Neutrophil (primary cell): ENCODE measurements at regions not wholly inside any gene's neighbourhood (a gene's known extent, or its start where the extent isn't known, plus 50 kb on each side); places are given as distances from the start of the nearest gene placed in this dataset.

ENCODE experiments used
- H3K27ac ChIP-seq: fragments of 200-600 bp; sonication (generic); 2 replicates; pipeline ENCODE4 v1.5.1; 2016; ENCODE audit warnings: mild to moderate bottlenecking, moderate library complexity
- H3K27me3 ChIP-seq: fragments of 200-600 bp; sonication (generic); 2 replicates; pipeline ENCODE4 v1.6.0; 2016; ENCODE audit warnings: mild to moderate bottlenecking
- H3K36me3 ChIP-seq: fragments of 200-600 bp; sonication (generic); 2 replicates; pipeline ENCODE4 v1.5.1; 2017
- H3K4me1 ChIP-seq, 2 experiments: fragments of 200-600 bp in 1 of 2; sonication (generic) in 1 of 2; 1 replicate in 1 of 2; 2 replicates in 1 of 2; pipeline versions ENCODE4 v1.5.1 to v1.6.1; 2013 to 2016; ENCODE audit warnings: low read depth in 1 of 2, low read length in 1 of 2, mild to moderate bottlenecking in 1 of 2, moderate library complexity in 1 of 2; ENCODE audit not compliant: control insufficient read depth in 1 of 2, insufficient read depth in 1 of 2
- H3K4me3 ChIP-seq, 2 experiments: fragments of 200-600 bp in 1 of 2; sonication (generic) in 1 of 2; 1 replicate in 1 of 2; 2 replicates in 1 of 2; pipeline ENCODE4 v1.5.1; 2013 to 2016; ENCODE audit warnings: low read depth in 1 of 2, low read length in 1 of 2, mild to moderate bottlenecking in 1 of 2, moderate library complexity in 1 of 2
- H3K9me3 ChIP-seq: fragments of 200-600 bp; sonication (generic); 2 replicates; pipeline ENCODE4 v1.5.1; 2016
- CTCF ChIP-seq: fragments of 200-600 bp; sonication (generic); IDR thresholded peaks from 2 replicates; pipeline ENCODE4 v1.5.1; 2016; ENCODE audit warnings: antibody characterized with exemption

DNA sequence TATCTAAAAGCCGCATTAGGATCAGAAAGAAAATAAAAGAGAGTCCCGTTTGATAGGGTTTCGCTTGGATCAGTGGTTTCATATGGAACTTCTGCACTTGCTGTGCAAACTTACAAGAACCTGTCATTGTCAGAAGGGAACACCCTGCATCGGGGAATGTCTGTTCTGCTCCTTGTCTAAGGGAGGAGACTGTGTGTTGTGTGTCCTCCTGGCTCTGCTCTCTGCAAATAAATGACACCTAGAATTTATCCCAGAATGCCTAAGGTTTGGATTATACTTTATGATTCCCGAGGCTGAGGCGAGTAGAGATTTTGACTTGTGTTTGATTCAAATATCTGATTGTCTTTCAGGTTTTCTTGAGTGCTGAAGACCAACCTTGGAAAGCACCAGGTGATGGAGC lies 785.1 kb downstream of the GALR1 start:
- H3K27ac ChIP-seq = no peak overlapping the region
- H3K27me3 ChIP-seq = no peaks in the 10 kb centered on the region
- no peak overlapping the region for H3K4me3 ChIP-seq
- H3K4me1 ChIP-seq = no peaks in the 10 kb centered on the region
- TF ChIP-seq CTCF = no peak
- no peaks in the 10 kb centered on the region for H3K9me3 ChIP-seq
- H3K36me3 ChIP-seq = no peaks in the 10 kb centered on the region

- no peaks in the 10 kb centered on the region for H3K9me3 ChIP-seq
- no peak for TF ChIP-seq CTCF
- H3K36me3 ChIP-seq = no peaks in the 10 kb centered on the region
- no peaks in the 10 kb centered on the region for H3K27me3 ChIP-seq
- H3K4me1 ChIP-seq = no peaks in the 10 kb centered on the region
- no peak overlapping the region for H3K4me3 ChIP-seq
- H3K27ac ChIP-seq = no peak overlapping the region
Measured at GRCh38 chr18:78041218-78041617, 791.6 kb downstream of the GALR1 start.

DNA sequence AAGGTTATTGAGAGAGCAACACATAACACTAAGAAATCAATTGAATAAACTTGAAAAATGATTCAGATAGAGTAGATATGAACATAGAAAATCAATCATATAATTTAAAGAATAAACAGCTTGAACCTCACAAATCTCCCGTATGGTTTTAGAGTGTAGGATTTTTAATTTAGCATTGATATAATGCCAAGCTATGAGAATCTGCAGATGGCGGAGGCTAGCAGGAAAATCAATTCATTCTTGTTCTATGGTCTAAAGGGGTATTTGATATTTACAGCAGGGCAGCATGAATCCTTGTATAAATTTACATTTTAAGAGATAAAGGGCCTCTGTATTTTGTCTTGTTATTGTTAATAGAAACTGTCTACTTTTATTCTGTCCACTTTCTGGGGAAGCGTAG lies 797.0 kb downstream of the GALR1 start:
- no peaks in the 10 kb centered on the region for H3K27me3 ChIP-seq
- no peaks in the 10 kb centered on the region for H3K36me3 ChIP-seq
- no peak overlapping the region for H3K4me3 ChIP-seq
- H3K27ac ChIP-seq = no peak overlapping the region
- H3K9me3 ChIP-seq = no peaks in the 10 kb centered on the region
- H3K4me1 ChIP-seq = no peaks in the 10 kb centered on the region
- TF ChIP-seq CTCF = no peak

GRCh38 chr18:78049281-78049680 lies 799.6 kb downstream of the GALR1 start:
- no peak for TF ChIP-seq CTCF
- H3K27me3 ChIP-seq = no peaks in the 10 kb centered on the region
- H3K9me3 ChIP-seq = no peaks in the 10 kb centered on the region
- H3K27ac ChIP-seq = no peak overlapping the region
- no peaks in the 10 kb centered on the region for H3K36me3 ChIP-seq
- H3K4me3 ChIP-seq = no peak overlapping the region
- H3K4me1 ChIP-seq = no peaks in the 10 kb centered on the region

GRCh38 chr18:78054801-78055200 lies 805.2 kb downstream of the GALR1 start:
- no peak overlapping the region for H3K27ac ChIP-seq
- no peak overlapping the region for H3K4me3 ChIP-seq
- H3K4me1 ChIP-seq = no peaks in the 10 kb centered on the region
- H3K9me3 ChIP-seq = no peaks in the 10 kb centered on the region
- no peaks in the 10 kb centered on the region for H3K36me3 ChIP-seq
- TF ChIP-seq CTCF = no peak
- no peaks in the 10 kb centered on the region for H3K27me3 ChIP-seq

GRCh38 chr18:78056011-78056410 lies 806.4 kb downstream of the GALR1 start:
- H3K4me1 ChIP-seq = no peaks in the 10 kb centered on the region
- H3K4me3 ChIP-seq = no peak overlapping the region
- TF ChIP-seq CTCF = no peak
- H3K36me3 ChIP-seq = no peaks in the 10 kb centered on the region
- H3K27ac ChIP-seq = no peak overlapping the region
- H3K27me3 ChIP-seq = no peaks in the 10 kb centered on the region
- no peaks in the 10 kb centered on the region for H3K9me3 ChIP-seq
